Stomach (tissue), 8 donors: ENCODE measurements at regions not wholly inside any gene's neighbourhood (a gene's known extent, or its start where the extent isn't known, plus 50 kb on each side); places are given as distances from the start of the nearest gene placed in this dataset.

Source experiments
- DNase-seq, 2 donors: peaks; one replicate each; pipeline versions ENCODE4 v3.0.0 to v3.0.0-alpha.2; 2013 to 2019
- H3K27ac ChIP-seq, 5 donors: fragments of 200-600 bp in 4 of 5; sonication (generic) in 4 of 5; one replicate each; pipeline ENCODE4 v1.5.1; 2013 to 2019; ENCODE audit warnings: mild to moderate bottlenecking in 1 of 5, moderate library complexity in 1 of 5
- H3K27me3 ChIP-seq, 3 donors: fragments of 200-600 bp; sonication (generic); one replicate each; pipeline ENCODE4 v1.5.1; 2017 to 2019; ENCODE audit warnings: mixed run types in 1 of 3
- H3K36me3 ChIP-seq, 4 donors: fragments of 200-600 bp; sonication (generic); 1 replicate in 3 of 4; 2 replicates in 1 of 4; pipeline ENCODE4 v1.5.1; 2016 to 2019
- H3K4me1 ChIP-seq, 4 donors: fragments of 200-600 bp; sonication (generic); one replicate each; pipeline ENCODE4 v1.5.1; 2016 to 2019
- H3K4me3 ChIP-seq, 4 donors: fragments of 200-600 bp; sonication (generic) in 3 of 4; one replicate each; pipeline ENCODE4 v1.5.1; 2016 to 2019; ENCODE audit warnings: mild to moderate bottlenecking in 1 of 4
- H3K9me3 ChIP-seq, 4 donors: fragments of 200-600 bp; sonication (generic); one replicate each; pipeline ENCODE4 v1.5.1; 2016 to 2019
- CTCF ChIP-seq, 7 experiments: fragments of 450-650 bp in 4 of 7; fragments of 200-600 bp in 3 of 7; sonication (generic) in 3 of 7; IDR thresholded peaks; one replicate each; pipeline ENCODE4 v1.5.1; 2016 to 2019; ENCODE audit warnings: antibody characterized with exemption in 7 of 7, control low read depth in 2 of 7, mild to moderate bottlenecking in 1 of 7
- EP300 ChIP-seq: sonication (generic); formaldehyde crosslinking; IDR thresholded peaks from one replicate; pipeline ENCODE4 v1.6.1; 2017; ENCODE audit warnings: antibody characterized with exemption
- POLR2A ChIP-seq, 4 donors: fragments of 450-650 bp; IDR thresholded peaks; one replicate each; pipeline ENCODE4 v1.6.1; 2016; ENCODE audit warnings: antibody characterized with exemption in 4 of 4, control low read depth in 2 of 4, mild to moderate bottlenecking in 1 of 4, moderate library complexity in 1 of 4
- POLR2AphosphoS5 ChIP-seq, 3 donors: sonication (generic); formaldehyde crosslinking; IDR thresholded peaks; one replicate each; pipeline ENCODE4 v1.6.1; 2016; ENCODE audit warnings: antibody characterized with exemption in 3 of 3
- WGBS, 5 donors: extraction: QIAGEN DNeasy Blood & Tissue Kit in 3 of 5; methylation state at CpG; one replicate each; pipeline versions ENCODE4 v1.1.5 to v1.1.7; 2013 to 2018; 5-methylcytosine and 5-hydroxymethylcytosine counted together
- intact Hi-C: fragments of 100-400 bp; cut with DNase I; formaldehyde crosslinking; loops from one replicate; pipeline ENCODE4 v1.15.1; 2023; ENCODE audit warnings: low total_unique reads
- donor health status: healthy with polysubstance abuse.
- donor health status: Bipolar disorder and iron deficiency.
- donor health status: healthy.

DNA sequence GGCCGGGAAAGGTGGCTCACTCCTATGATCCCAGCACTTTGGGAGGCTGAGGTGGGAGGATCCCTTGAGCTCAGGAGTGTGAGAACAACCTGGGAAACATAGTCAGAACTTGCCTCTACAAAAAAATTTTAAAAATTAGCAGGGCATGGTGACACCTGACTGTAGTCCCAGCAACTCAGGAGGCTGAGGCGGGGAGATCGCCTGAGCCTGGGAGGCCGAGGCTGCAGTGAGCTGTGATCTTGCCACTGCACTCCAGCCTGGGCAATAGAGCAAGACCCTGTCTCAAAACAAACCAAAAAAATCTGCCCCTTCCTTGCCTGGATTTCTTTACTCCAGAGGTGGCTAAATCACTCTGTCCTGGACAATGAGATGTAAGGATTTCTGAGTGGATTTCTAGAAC lies 197.7 kb downstream of the NRP2 start:
- H3K36me3 ChIP-seq, result no peaks in the 10 kb centered on the region
- H3K27me3 ChIP-seq, result no peaks in the 10 kb centered on the region
- H3K27ac ChIP-seq, result no peak overlapping the region
- TF ChIP-seq EP300, result no peak
- TF ChIP-seq POLR2AphosphoS5 (IDR thresholded peaks at IDR 0.05), result no peak
- TF ChIP-seq POLR2A (IDR thresholded peaks at IDR 0.05), result no peak
- no peak for TF ChIP-seq CTCF (IDR thresholded peaks at IDR 0.05)
- peaks cover 0 to under 1% (median 0%) of the 10 kb centered on the region in 4 donors for H3K4me1 ChIP-seq
- no peak for DNase-seq
- H3K9me3 ChIP-seq, result no peaks in the 10 kb centered on the region
- no peak overlapping the region for H3K4me3 ChIP-seq
- 94 to 98% (median 96%) methylated on average over 4 of the region's 4 CpGs for WGBS, 5 donors
- intact Hi-C loops, result loop anchor here (10.0 kb wide), 1 partner anchor 115 kb away; no protein-coding TSS in a partner anchor

- intact Hi-C loops, result no loop called here
- DNase-seq, result no peak
- no peaks in the 10 kb centered on the region for H3K4me1 ChIP-seq
- H3K27me3 ChIP-seq, result no peaks in the 10 kb centered on the region
- H3K9me3 ChIP-seq, result no peaks in the 10 kb centered on the region
- no peak overlapping the region for H3K4me3 ChIP-seq
- TF ChIP-seq EP300, result no peak
- no peak for TF ChIP-seq CTCF (IDR thresholded peaks at IDR 0.05)
- TF ChIP-seq POLR2A (IDR thresholded peaks at IDR 0.05), result no peak
- no peak for TF ChIP-seq POLR2AphosphoS5 (IDR thresholded peaks at IDR 0.05)
- H3K36me3 ChIP-seq, result no peaks in the 10 kb centered on the region
- no peak overlapping the region for H3K27ac ChIP-seq
- 83 to 87% (median 83%) methylated on average over 22 of the region's 22 CpGs for WGBS, 5 donors
Observed at GRCh38 chr2:205878999-205879762, 196.9 kb downstream of the NRP2 start.

DNA sequence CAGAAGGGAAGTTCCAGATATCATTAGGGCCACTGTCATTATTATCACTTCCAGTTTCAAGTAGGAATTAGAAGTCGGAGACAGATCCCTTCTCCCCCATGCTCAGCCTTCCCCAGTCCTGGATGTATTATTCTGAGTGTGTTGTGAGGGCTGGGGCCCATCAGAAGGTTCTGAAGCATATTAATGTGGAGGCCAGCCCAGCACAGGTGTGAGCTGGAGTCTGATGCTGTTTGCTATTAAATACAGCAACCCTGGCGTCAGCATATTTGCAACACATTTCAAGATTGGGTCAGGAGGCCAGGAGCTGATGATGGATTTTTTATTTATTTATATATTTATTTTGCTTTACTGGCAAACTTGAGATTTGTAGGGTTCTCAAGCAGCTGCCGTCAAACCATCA lies 195.2 kb downstream of the NRP2 start:
- Histone ChIP-seq H3K36me3 (no peaks in the 10 kb centered on the region), H3K27ac (no peak overlapping the region), H3K27me3 (no peaks in the 10 kb centered on the region), H3K4me1 (no peaks in the 10 kb centered on the region), H3K9me3 (no peaks in the 10 kb centered on the region), H3K4me3 (no peak overlapping the region)
- DNase-seq, result no peak
- WGBS, 5 donors, result 77 to 89% (median 86%) methylated on average over 3 of the region's 3 CpGs
- TF ChIP-seq EP300 (no peak), CTCF (IDR thresholded peaks at IDR 0.05) (no peak), POLR2A (IDR thresholded peaks at IDR 0.05) (no peak), POLR2AphosphoS5 (IDR thresholded peaks at IDR 0.05) (no peak)
- intact Hi-C loops, result no loop called here

GRCh38 chr2:205876127-205876526 lies 193.8 kb downstream of the NRP2 start:
- TF ChIP-seq POLR2A (IDR thresholded peaks at IDR 0.05) (no peak), CTCF (IDR thresholded peaks at IDR 0.05) (no peak), EP300 (no peak), POLR2AphosphoS5 (IDR thresholded peaks at IDR 0.05) (no peak)
- no peaks in the 10 kb centered on the region for H3K9me3 ChIP-seq
- H3K27ac ChIP-seq, result no peak overlapping the region
- DNase-seq, result no peak
- no peaks in the 10 kb centered on the region for H3K4me1 ChIP-seq
- no peaks in the 10 kb centered on the region for H3K27me3 ChIP-seq
- no peaks in the 10 kb centered on the region for H3K36me3 ChIP-seq
- intact Hi-C loops, result no loop called here
- H3K4me3 ChIP-seq, result no peak overlapping the region
